Stimulated activated CD8-positive, alpha-beta memory T cell treated with anti-CD3 and anti-CD28 coated beads, Interleukin-4, amount 100 ng/mL, for 1 hour (primary cell): ENCODE measurements at regions not wholly inside any gene's neighbourhood (a gene's known extent, or its start where the extent isn't known, plus 50 kb on each side); places are given as distances from the start of the nearest gene placed in this dataset.

ENCODE experiments used
- DNase-seq, 2 donors: peaks; one replicate each; pipeline ENCODE4 v3.0.0-alpha.2; 2020; ENCODE audit warnings: low read depth in 2 of 2, low spot score in 1 of 2

DNA sequence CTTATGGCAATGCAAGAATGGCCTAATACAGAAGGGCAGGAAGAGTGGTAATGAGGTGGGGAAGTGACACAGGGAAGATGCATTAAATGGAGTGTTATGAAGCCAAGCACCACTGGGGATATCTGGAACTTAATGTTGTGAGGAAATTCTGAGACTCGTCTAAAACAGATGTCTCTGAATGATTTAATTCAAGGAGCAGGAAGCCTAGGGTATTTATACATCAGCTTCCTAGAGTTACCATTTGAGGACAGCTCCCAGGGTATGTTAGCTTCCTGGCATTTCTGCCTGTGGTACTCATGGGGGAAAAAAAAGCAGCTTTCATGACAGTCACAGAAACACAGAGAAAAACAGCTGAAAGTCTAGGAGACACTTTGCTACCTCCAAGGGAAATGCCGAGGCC, 989.5 kb downstream of the CBLN2 start:
- DNase-seq = no peak

DNA sequence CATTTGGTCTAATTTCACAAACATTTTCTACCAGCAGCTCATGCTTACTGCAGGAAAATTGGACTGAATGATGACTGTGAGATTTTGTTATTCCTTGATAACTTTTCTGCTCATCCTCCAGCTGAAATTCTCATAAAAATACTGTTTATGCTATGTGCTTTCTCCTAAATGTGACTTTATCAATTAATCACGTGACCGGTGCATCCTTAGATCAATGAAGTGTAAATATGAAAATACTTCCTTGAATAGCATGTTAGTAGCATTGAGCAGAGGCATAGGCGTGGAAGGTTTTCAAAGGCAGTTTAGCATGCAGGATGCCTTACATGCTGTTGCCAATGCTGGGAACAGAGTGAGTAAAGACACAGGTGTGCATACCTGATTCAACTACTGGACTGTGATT, 1002.5 kb downstream of the CBLN2 start:
- no peak for DNase-seq

DNA sequence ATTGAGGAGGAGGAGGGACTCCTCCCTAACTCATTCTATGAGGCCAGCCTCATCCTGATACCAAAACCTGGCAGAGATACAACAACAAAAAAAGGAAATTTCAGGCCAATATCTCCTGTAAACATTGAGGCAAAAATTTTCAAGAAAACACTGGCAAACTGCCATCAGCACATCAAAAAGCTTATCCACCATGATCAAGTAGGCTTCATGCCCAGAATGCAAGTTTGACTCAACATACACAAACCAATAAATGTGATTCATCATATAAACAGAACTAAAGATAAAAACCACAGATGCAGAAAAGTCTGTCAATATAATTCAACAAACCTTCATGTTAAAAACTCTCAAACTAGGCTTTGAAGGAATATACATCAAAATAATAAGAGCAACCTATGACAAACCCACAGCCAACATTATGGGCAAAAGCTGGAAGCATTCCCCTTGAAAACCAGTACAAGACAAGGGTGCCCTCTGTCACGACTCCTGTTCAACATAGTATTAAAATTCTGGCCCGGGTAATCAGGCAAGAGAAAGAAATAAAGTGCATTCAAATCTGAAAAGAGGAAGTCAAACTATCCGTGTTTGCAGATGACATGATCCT, 1014.3 kb downstream of the CBLN2 start:
- DNase-seq = no peak

DNA sequence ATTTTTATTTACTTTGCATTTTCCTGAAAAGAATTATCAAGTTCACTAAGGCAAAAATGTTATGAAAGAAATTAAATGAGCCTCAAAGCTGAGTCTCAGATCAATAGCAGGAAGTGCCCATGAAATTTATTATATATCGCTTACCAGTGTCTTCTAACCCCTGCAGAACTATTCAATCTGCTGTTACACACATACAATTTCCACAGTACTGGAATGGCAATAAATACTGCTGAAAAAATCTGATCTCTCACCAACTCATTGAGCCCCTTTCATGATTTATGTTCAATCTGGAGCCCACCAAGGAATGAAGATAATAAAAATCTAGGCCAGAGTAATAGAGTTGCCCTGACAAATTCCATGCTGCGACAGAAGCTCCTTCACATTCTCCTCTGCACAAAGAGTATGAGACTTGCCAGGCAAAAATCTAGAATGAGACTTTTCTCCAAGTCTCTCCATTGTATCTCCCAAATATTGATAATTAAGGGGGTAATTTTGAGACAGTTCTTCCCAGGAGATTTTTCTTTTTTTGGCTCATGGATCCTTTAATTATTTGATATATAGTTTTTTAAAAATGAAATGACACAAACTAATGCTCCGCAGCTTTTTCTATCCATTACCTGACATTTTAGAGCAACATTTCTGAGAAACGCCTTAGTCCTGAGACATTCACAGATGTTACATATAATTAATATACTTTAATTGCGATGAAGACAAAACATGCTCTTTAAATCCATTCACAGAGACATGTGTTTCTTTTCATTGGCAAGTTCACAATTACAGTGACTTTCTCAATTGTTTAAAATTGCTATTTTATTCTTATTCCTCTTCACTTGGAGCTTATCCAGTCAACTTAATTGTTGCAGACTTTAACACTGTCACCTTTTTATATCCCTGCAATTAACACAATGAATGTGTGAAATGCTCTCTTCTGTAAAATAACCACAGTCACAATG, 1020.4 kb downstream of the CBLN2 start:
- no peak for DNase-seq

DNA sequence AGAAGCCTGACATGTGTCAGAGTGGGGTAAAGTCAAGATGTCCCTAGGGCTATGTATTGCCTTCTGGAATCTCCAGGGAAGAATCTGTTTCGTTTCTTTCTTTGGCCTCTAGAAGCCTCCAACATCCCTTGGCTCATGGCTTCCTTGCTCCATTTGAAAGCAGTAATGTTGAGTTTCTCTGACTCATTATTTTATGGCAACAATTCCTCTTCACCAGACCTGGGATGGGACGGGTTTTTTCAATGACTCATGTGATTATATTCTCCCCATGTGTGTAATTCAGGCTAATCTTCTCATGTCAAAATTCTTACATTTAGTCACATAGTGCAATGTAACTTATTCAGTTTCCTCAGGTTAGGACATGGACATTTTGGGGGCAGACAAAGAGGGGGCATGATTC, 1038.6 kb downstream of the CBLN2 start:
- no peak for DNase-seq

DNA sequence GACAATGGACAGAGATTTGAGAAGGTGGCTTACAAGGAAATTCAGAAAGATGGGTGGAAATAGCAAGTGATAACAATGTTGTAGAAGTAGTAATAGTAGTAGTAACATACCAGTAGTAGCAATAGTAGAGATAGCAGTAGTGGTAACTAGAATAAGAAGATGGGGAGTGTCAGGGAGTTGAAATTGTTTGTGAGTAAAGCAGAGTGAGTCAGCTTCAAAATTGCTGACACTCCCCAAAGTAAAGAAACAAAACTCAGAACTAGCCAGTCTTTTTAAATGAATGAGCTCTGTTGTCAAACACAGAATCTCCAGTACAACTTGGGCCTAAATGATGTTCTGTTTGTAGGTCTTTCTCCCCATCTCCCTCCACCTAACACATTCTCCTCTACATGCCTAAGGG, 1040.9 kb downstream of the CBLN2 start:
- no peak for DNase-seq

DNA sequence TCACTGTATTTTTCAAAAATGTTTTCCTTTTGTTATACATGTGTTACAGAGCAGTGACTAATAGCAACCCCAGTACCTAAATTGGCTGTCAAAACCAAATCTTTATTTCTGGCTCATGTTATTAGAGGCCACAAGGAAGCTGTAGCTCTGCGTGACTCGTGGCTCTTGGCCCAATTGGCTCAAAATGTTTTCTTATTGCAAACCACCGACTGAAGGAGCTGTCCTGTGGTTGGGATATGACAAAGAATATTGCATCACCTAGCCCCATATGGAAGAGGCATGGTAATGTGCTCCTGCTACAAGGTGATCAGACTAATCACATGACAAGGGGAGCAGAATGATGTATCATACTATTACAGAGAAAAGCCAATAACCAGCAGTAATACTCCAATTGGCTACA, 1058.5 kb downstream of the CBLN2 start:
- DNase-seq = no peak

DNA sequence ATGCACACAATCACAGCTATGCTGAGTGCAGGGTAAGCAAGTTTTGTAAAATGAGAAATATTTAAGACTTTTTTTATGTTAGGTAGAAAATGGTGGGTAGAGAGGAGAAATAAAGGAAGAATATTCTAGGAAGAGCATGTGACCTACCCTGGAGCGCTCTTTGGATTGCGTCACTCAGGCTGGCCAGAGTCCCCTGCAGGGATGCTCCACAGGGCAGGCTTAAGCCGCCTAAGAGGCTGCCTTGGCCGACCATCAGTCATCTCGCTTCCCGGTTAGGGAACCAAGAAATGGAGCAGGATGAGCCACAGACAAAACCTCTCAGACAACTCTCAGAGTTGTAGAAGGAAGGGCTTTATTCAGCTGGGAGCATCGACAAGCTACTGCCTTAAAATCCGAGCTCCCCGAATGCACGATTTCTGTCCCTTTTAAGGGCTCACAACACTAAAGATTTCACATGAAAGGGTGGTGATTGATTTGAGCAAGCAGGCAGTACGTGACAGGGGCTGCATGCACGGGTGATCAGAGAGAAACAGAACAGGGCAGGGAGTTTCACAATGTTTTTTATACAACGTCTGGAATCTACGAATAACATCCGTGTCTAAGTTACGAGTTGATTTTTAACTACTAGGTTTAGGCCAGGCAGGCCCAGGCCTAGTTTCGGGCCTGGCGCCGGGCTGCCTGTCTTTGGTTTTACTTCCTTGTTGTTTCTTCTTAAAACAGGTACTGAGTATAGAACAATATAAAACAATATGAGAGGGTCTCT, 1072.0 kb downstream of the CBLN2 start:
- DNase-seq = no peak

DNA sequence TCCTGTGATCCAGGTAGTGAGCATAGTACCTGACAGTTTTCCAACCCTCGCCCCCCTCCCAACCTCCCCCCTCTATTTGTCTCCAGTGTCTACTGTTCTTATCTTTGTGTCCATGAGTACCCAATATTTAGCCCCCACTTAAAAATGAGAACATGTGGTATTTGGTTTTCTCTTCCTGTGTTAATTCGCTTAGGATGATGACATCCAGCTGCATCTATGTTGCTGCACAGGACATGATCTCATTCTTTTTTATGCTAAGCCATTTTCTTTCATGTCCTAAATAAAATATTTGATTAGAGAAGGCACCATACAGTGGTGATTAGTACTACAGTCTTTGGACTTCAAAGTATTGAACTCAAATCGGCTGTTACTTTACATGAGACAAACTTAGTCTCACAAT, 1087.9 kb downstream of the CBLN2 start:
- DNase-seq = no peak

DNA sequence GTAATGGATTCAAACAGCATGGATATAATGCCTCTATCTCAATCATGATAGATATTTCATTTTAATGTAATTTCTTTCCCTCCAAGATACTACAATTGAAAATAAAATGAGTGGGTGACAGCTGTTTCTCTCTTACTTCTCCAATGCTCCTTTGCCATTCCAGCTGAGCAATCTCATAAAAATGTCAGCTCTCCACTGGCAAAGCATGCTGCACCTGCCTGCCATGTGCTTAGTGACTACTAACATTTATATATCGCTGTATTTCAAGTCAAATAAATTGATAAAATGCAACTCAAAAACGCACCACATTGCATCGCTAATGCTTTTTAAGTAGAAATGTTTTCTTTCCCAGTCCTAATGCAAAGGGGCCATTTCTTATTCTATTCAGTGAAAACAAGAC, 1093.9 kb downstream of the CBLN2 start:
- DNase-seq = no peak

DNA sequence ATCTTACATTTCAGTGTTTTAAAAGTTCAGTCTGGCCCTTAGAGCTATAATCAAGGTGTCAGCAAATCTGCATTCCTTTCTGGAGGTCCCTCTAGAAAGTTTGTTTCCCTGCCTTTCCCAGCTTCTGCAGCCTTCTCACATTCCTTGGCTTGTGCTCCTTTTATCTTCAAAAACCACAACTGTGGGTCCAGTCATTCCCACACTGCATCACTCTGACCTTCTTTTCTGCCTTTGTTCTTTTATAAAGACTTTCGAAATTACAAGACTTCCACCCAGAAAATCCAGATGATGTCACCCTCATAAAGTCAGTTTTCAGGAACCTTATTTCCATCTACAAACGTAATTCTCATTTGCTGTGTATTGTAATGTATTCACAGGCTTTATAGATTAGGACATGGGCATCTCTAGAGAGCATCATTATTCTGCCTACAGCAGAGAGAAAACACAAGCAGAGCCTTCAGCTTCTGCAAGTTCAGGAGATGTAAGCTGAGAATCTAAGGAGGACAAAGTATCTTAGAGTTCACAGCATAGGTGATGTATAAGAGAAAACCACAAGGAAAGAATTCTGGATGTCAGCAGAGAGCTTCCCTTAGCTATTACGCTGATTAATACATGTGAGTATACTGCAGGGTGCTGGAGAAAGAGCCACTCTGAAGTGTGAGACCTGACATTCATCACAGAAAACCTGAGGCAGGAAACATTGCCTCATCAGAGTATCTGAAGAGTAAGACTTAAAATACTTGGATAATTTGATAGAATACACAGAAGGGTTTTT, 1100.2 kb downstream of the CBLN2 start:
- DNase-seq = no peak

DNA sequence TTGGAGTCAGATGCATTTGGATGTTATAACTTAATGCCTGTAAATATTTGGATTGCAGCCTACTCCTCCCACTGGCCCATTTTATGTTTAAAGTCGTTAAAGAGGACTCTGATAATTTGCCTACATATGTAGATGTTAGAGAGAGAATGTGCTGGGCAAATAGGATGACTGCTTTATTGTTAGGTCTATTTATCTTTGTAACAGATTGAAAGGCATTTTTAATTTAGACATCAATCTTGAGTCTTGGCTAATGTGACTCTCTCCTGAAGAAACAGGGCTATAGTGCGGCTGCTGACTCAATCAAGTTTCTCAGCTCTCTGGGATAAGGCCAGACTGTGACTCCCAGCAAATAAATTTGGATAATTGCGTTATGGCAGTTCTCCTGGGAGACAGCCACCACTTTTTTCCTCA, 1101.4 kb downstream of the CBLN2 start:
- no peak for DNase-seq

DNA sequence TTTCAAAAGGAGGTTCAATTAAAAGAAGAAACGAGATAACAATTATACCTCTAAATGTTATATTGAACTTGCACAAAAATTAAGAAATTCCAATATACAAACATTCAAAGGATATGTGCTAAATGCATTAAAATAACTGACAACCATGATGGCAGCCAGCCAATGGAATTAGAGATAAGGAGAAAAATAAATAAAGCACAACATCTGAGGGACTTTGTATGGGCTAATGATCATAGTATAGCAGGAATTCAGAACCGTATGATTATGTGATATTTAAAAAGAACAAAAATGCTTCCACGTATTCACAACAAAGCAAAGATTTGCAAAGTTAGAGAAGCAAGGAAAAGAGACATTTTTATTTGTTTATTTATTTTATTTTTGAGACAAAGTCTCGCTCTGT, 1103.0 kb downstream of the CBLN2 start:
- no peak for DNase-seq

DNA sequence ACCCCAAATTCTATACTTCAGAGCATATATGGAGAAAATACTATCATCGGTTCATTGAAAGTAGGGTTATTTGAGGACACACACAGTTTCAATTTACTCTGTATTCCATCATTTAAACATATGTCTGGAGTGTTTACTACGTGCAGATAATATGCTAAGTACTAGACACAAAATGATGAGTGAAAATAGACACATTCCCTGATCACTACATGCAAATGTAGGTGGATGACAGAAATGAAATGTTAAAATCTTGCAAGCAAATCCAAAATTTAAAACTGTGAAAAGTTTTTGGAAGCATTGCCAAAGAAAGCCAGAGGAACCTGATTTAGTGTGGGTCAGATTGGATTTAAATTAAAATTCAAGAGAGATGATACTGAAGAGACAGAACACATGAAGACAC, 1106.6 kb downstream of the CBLN2 start:
- DNase-seq = no peak

DNA sequence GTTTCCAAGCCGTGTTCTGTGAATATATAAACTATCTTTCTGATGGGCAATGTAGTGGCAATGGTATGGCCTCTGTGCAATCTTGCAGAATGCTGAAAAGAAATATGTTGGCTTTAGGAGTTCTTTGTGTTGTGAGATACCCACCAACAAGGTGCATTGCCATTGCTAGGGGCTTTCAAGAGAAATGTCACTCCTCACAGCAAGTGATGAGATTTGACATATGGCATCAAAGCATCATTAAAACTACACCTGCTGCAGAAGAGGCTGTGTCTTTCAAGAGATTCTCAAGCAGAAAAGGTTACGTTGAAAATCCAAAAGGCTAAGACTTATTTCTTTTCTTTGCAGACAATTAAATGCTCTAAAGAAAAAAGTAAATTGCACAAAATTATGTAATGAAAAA, 1110.8 kb downstream of the CBLN2 start:
- DNase-seq = no peak

DNA sequence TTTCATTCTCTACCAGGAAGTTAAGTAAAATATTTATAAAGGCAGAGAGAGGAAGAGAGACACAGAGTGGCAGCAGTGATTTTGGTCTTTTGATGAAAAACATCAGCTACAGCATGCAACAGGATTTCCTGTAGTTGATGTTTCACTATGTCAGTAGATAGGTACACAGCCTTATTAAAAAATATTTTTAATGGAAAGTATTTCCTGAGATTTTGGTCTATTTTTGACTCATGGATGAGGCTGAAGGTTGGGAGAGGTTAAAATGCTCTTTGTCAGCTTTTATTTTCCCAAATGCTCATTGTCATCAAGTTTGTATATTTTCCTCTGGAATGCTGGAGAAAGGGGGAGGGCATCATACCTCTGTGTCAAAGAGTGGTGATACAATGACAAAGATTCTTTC, 1112.5 kb downstream of the CBLN2 start:
- no peak for DNase-seq

DNA sequence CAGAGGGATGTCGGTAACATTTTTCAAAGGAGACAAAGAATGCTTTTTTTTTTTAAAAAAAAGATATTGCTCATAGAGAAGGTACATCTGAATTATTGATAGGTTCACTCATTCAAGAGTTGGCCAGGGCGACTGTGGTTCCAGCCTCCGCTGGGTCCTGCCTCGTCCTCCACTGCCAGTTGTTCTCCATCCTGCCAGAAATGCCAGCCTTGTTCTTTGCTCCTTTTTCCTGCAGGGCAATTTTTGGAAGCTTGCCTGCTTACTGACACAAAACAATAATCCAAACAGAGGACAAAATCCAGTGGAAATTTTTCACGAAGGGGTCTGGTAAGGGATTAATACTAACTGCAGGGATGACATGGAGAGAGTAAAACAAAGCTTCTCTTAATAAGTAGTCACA, 1113.0 kb downstream of the CBLN2 start:
- DNase-seq = no peak

DNA sequence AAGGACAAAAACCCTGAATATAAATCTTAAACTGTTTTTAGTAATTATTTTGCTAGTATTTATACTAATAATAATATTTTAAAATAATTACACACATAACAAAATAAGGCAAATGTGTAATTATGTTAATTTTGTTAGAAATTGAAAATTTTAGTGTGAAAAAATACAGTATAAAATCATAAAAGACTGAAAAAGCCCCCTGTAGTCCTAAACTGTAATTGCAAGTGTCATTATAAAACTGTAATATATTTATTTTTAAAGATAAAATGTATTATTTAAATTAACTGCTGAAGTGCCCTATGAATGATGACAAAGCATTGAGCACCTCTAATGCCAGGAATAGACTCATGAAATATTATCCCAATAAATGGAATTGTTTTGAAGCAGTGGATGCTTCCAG, 1117.7 kb downstream of the CBLN2 start:
- DNase-seq = no peak

DNA sequence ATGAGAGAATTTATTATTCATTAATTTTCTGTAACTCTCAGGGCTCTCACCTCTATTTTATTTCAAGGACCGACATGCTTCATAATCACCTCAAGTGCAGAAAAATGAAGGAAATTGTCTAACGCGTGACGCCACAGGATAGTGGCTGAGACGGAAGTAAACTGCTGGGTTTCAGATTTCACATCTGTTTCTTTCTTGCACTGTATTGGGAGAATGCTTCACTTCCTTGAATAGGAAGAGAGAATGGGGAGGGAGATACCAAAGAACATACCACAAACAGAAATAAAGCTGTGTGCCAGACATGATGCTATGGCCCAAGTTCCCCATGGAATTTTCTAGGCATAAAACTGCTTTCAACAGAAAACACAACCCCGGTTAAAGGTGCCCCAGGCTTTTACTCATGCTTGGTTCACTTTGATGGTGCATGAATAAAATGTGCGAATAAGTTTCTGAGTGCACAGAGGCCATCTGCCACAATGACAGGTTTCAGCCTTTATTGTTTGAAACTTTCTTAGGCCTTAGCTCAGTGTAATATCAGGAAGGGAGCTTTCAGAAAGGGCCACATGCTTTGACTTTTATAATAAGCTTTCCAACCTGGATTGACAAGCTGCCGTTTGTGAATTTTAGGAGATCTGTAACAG, 1116.4 kb downstream of the SOCS6 start:
- no peak for DNase-seq

DNA sequence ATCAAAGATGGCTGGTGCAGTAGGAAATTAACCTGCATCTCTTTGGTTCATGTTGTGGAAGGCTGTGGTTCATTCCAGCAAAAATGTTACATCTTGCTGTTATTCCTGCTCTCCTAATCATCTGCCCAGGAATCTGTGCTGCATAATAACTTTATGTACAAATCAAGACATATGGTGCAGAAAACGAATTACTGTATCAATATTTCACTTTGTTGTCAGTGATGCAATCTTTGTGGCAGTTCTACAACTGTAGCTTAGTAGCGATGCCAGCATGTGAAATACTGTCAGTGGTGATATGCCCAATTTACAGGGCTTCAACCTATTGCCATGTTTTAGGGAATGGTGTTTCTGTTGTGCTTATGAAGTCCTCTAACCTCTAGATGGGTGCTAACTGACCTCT, 1114.7 kb downstream of the SOCS6 start:
- DNase-seq = no peak

DNA sequence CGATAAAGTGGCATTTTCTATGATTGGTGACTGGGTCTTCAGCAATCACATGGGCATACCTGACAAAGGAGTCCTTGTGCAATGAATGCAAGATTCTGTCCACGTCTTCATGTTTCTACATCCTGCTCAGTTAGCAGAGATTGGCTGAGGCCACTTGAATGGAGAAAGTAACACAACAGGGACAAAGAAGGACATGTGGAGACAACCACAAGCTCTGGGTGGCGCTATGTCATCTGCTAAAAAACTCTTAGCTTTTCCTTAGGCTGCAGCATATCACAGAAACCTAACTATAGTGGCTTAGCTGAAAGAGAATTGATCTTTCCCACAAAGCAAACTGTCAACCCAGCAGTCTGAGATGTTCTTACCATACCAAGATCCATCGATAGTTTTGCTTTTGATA, 1109.7 kb downstream of the SOCS6 start:
- no peak for DNase-seq
